GM12873 (cell line): ENCODE measurements at regions not wholly inside any gene's neighbourhood (a gene's known extent, or its start where the extent isn't known, plus 50 kb on each side); places are given as distances from the start of the nearest gene placed in this dataset.

ENCODE experiments used
- TF ChIP-seq, protein P1 (sequence below): IDR thresholded peaks from 2 replicates; pipeline ENCODE4 v1.5.1; 2012; ENCODE audit warnings: low read depth, mild to moderate bottlenecking, moderate library complexity, low read length, control low read depth; ENCODE audit not compliant: insufficient read depth; ENCODE audit errors: missing control alignments

- TF ChIP-seq, protein P1, sequence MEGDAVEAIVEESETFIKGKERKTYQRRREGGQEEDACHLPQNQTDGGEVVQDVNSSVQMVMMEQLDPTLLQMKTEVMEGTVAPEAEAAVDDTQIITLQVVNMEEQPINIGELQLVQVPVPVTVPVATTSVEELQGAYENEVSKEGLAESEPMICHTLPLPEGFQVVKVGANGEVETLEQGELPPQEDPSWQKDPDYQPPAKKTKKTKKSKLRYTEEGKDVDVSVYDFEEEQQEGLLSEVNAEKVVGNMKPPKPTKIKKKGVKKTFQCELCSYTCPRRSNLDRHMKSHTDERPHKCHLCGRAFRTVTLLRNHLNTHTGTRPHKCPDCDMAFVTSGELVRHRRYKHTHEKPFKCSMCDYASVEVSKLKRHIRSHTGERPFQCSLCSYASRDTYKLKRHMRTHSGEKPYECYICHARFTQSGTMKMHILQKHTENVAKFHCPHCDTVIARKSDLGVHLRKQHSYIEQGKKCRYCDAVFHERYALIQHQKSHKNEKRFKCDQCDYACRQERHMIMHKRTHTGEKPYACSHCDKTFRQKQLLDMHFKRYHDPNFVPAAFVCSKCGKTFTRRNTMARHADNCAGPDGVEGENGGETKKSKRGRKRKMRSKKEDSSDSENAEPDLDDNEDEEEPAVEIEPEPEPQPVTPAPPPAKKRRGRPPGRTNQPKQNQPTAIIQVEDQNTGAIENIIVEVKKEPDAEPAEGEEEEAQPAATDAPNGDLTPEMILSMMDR, result no peak
These were observed 1098.7 kb downstream of the AACS start for GRCh38 chr12:126163984-126164383.

DNA sequence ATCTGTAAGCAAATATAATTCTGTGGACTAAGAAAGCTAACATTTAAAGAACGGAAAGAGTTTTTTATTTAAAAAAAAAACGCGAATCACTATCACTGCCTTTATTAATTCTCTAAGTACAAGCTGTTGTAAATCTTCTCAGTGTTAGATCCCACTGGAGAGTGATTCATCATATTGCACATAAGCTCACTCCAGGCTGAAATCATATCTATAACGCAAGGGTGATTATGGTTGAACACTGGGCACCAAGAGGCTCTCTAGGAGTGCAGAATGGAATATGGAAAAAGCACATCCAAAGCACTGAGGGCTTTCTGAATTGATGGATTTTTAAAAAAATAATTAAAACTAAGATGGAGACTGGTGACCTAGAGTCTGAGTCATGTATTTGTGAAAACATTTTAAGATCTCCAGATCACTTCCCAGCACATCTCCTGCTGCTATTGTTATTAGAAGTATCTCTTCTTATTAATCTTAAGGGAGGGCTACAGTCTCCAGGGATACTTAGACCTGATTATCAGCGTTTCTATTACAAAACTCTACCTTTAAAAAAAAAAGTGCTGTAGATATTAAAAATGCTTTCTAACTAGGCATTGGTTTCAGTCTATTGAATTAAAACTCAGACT is 1106.8 kb downstream of the AACS start:
- TF ChIP-seq, protein P1, result no peak

GRCh38 chr12:126182619-126183236 is 1117.5 kb downstream of the AACS start:
- TF ChIP-seq, protein P1, result no peak

DNA sequence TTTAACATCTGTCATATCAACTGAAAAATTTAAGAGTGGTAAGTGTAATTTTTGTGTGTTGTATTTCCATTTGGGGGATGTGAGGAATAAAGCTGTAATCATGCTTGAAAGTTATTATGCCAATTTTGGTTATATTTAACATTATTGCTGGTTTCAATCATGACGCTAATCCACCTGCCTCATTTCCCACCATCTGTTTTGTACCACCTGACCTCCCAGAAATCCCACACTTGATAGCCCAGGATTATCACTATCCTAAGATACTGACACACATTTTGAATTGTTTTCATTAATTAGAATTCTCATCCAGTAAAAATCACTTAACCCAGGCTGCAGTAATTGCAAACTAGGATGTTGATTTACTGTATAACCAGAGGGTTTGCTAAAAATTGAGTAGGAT is 1119.8 kb downstream of the AACS start:
- TF ChIP-seq, protein P1, result no peak

GRCh38 chr12:126189856-126190255 is 1124.6 kb downstream of the AACS start:
- TF ChIP-seq, protein P1, result no peak

GRCh38 chr12:126191031-126191891 is 1126.0 kb downstream of the AACS start:
- TF ChIP-seq, protein P1, result no peak

GRCh38 chr12:126191949-126192348 is 1126.7 kb downstream of the AACS start:
- TF ChIP-seq, protein P1, result no peak
